ENCODE measurements at regions not wholly inside any gene's neighbourhood (a gene's known extent, or its start where the extent isn't known, plus 50 kb on each side); places are given as distances from the start of the nearest gene placed in this dataset.
A peak's percentile ranks its signal among the peaks of the same experiment; 100 is the strongest.

GRCh38 chr2:203585516-203585915 lies 50.4 kb upstream of the RAPH1 start:
- no peak for TF ChIP-seq CTCF (conservative IDR thresholded peaks at IDR 0.05)
- H3K36me3 Mint-ChIP-seq: no peaks in the 10 kb centered on the region
- peak overlapping the region; percentile 83 for H3K27ac Mint-ChIP-seq
- no peaks in the 10 kb centered on the region for H3K9me3 Mint-ChIP-seq
- peak overlapping the region; percentile 64 for H3K4me3 Mint-ChIP-seq
- no peaks in the 10 kb centered on the region for H3K27me3 Mint-ChIP-seq
- H3K4me1 Mint-ChIP-seq (ENCODE audit: unreplicated experiment): peaks cover 20% of the 10 kb centered on the region
- DNase-seq (ENCODE audit: extremely low spot score, unreplicated experiment): no peak

DNA sequence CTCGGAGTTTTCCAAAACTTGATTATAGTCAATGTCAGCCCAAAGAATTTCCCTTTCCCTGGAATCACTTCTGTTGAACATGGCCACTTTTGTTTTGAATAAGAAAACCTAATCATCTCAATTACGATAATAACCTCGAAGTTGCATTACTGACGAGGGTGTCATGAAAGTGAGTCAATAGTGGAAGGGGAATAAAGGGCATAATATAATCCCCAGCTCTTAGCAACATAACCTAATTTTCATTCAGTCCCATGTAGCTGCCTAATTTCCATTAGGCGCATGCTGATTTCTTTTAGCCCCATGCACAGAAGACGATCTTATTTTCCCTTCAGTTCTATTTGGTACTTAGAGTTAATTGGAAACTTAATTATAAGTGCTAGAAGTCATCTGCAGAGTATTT lies 51.1 kb upstream of the RAPH1 start:
- peak overlapping the region; percentile 64 for H3K4me3 Mint-ChIP-seq
- peaks cover 20% of the 10 kb centered on the region for H3K4me1 Mint-ChIP-seq (ENCODE audit: unreplicated experiment)
- TF ChIP-seq CTCF (conservative IDR thresholded peaks at IDR 0.05): no peak
- H3K27ac Mint-ChIP-seq: peak overlapping the region; percentile 83
- DNase-seq (ENCODE audit: extremely low spot score, unreplicated experiment): no peak
- H3K9me3 Mint-ChIP-seq: no peaks in the 10 kb centered on the region
- H3K36me3 Mint-ChIP-seq: no peaks in the 10 kb centered on the region
- H3K27me3 Mint-ChIP-seq: no peaks in the 10 kb centered on the region

- Mint-ChIP-seq H3K4me3 (peak overlapping the region; percentile 11), H3K27ac (peak overlapping the region; percentile 83), H3K9me3 (no peaks in the 10 kb centered on the region), H3K4me1 (ENCODE audit: unreplicated experiment) (peaks cover 20% of the 10 kb centered on the region), H3K27me3 (no peaks in the 10 kb centered on the region), H3K36me3 (no peaks in the 10 kb centered on the region)
- no peak for TF ChIP-seq CTCF (conservative IDR thresholded peaks at IDR 0.05)
- DNase-seq (ENCODE audit: extremely low spot score, unreplicated experiment): no peak
Measured at GRCh38 chr2:203586696-203587095, 51.6 kb upstream of the RAPH1 start.

DNA sequence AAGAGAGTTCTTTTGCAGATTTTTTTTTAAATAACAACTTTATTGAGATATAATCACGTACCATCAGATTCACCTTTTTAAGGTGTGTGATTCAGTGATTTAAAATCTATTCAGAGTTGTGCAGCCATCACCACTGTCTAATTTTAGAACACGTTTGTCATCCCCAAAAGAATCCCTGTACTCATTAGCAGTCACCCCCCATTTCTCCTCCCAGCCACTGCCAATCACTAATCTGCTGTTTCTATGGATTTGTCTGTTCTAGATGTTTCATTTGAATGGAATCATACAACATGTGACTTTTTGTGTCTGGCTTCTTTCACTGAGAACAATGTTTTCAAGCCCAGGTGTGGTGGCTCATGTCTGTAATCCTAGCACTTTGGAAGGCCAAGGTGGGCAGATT lies 55.4 kb upstream of the RAPH1 start:
- H3K36me3 Mint-ChIP-seq: no peaks in the 10 kb centered on the region
- no peak overlapping the region for H3K27ac Mint-ChIP-seq
- no peak overlapping the region for H3K4me3 Mint-ChIP-seq
- TF ChIP-seq CTCF (conservative IDR thresholded peaks at IDR 0.05): no peak
- no peaks in the 10 kb centered on the region for H3K9me3 Mint-ChIP-seq
- H3K27me3 Mint-ChIP-seq: no peaks in the 10 kb centered on the region
- DNase-seq (ENCODE audit: extremely low spot score, unreplicated experiment): no peak
- peaks cover 23% of the 10 kb centered on the region for H3K4me1 Mint-ChIP-seq (ENCODE audit: unreplicated experiment)

GRCh38 chr2:203591642-203592041 lies 56.5 kb upstream of the RAPH1 start:
- no peak for TF ChIP-seq CTCF (conservative IDR thresholded peaks at IDR 0.05)
- Mint-ChIP-seq H3K9me3 (no peaks in the 10 kb centered on the region), H3K27ac (no peak overlapping the region), H3K4me1 (ENCODE audit: unreplicated experiment) (peaks cover 22% of the 10 kb centered on the region), H3K36me3 (no peaks in the 10 kb centered on the region), H3K4me3 (no peak overlapping the region), H3K27me3 (no peaks in the 10 kb centered on the region)
- no peak for DNase-seq (ENCODE audit: extremely low spot score, unreplicated experiment)

DNA sequence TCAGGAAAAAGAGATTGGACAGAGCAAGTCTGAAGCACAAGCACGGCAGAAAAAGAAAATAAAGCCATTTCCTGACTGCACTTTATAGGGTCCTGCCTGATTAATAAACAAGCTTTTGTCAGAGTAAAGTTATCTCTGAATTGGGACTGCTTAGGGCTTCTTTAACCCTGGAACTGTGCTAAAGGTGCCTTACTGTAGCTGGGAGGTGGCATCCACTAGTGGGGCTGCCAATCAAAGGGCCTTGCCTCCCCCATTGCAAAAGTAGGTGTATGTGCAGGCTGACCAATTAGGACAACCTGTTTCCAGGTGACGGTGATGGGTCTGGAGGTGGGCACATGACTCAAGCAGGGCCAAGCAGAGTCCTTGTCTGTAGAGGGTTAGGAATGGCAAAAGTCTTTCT lies 57.4 kb upstream of the RAPH1 start:
- no peaks in the 10 kb centered on the region for H3K27me3 Mint-ChIP-seq
- peaks cover 16% of the 10 kb centered on the region for H3K4me1 Mint-ChIP-seq (ENCODE audit: unreplicated experiment)
- no peak overlapping the region for H3K27ac Mint-ChIP-seq
- no peaks in the 10 kb centered on the region for H3K9me3 Mint-ChIP-seq
- no peak overlapping the region for H3K4me3 Mint-ChIP-seq
- DNase-seq (ENCODE audit: extremely low spot score, unreplicated experiment): no peak
- no peaks in the 10 kb centered on the region for H3K36me3 Mint-ChIP-seq
- TF ChIP-seq CTCF (conservative IDR thresholded peaks at IDR 0.05): no peak

All from type B pancreatic cell (in vitro differentiated cells).